Uterus (tissue), 2 donors: ENCODE measurements at regions not wholly inside any gene's neighbourhood (a gene's known extent, or its start where the extent isn't known, plus 50 kb on each side); places are given as distances from the start of the nearest gene placed in this dataset.

ENCODE experiments used
- CTCF ChIP-seq, 4 experiments: fragments of 200-600 bp in 2 of 4; fragments of 450-650 bp in 2 of 4; sonication (generic) in 2 of 4; IDR thresholded peaks; one replicate each; pipeline ENCODE4 v1.5.1; 2016 to 2019; ENCODE audit warnings: antibody characterized with exemption in 4 of 4, mild to moderate bottlenecking in 2 of 4, moderate library complexity in 1 of 4
- POLR2A ChIP-seq, 2 donors: fragments of 450-650 bp; IDR thresholded peaks; one replicate each; pipeline ENCODE4 v1.6.1; 2016; ENCODE audit warnings: antibody characterized with exemption in 2 of 2, mild to moderate bottlenecking in 1 of 2, moderate library complexity in 1 of 2

DNA sequence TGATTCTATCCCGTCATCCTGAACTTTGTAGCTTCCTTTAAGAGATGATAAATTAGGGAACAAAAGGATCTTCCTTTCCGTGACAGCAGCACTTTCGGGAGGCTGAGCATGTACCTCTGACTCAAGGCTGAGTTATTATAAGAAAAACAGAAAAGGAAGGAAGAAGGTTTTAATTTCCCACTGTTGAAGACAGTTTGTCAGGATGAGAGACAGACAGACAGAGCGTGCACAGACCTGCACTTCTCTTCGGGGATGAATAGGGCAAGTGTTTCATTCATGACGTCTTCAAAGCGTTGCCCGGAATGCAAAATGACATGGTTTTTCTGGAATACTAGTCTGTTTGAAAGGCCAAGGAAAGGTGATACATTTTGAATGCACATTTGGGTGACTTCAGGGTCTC is 405.3 kb upstream of the FAT1 start:
- TF ChIP-seq CTCF (IDR thresholded peaks at IDR 0.05), result no peak
- TF ChIP-seq POLR2A (IDR thresholded peaks at IDR 0.05), result no peak
